ENCODE measurements at regions not wholly inside any gene's neighbourhood (a gene's known extent, or its start where the extent isn't known, plus 50 kb on each side); places are given as distances from the start of the nearest gene placed in this dataset.

DNA sequence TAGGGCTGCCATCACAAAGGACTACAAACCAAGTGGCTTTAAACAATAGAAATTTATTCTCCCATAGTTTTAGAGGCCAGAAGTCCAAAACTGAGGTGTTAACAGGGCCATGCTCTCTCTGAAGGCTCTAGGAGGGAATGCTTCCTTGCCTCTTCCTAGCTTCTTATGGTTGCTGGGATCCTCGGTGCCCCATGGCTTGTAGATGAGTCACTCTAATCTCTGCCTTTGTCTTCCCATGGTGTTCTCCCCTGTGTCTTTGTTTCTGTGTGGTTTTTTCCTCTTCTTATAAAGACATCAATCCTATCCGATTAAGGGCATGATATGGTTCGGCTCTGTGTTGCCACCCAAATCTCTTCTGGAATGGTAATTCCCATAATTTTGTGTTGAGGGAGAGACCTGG lies 178.8 kb upstream of the NREP start:
- Histone ChIP-seq H3K27ac (no peak overlapping the region), H3K4me3 (no peak overlapping the region), H3K36me3 (no peaks in the 10 kb centered on the region), H3K4me1 (peaks cover 0 to 7% (median 0%) of the 10 kb centered on the region in 3 donors), H3K27me3 (no peaks in the 10 kb centered on the region), H3K9me3 (no peaks in the 10 kb centered on the region)
- WGBS, 2 donors = 48 to 53% methylated on average over 3 of the region's 3 CpGs
- intact Hi-C loops (cut with DNase I) = no loop called here
- no peak for DNase-seq
- TF ChIP-seq POLR2A (IDR thresholded peaks at IDR 0.05) = no peak
- TF ChIP-seq, protein P1, sequence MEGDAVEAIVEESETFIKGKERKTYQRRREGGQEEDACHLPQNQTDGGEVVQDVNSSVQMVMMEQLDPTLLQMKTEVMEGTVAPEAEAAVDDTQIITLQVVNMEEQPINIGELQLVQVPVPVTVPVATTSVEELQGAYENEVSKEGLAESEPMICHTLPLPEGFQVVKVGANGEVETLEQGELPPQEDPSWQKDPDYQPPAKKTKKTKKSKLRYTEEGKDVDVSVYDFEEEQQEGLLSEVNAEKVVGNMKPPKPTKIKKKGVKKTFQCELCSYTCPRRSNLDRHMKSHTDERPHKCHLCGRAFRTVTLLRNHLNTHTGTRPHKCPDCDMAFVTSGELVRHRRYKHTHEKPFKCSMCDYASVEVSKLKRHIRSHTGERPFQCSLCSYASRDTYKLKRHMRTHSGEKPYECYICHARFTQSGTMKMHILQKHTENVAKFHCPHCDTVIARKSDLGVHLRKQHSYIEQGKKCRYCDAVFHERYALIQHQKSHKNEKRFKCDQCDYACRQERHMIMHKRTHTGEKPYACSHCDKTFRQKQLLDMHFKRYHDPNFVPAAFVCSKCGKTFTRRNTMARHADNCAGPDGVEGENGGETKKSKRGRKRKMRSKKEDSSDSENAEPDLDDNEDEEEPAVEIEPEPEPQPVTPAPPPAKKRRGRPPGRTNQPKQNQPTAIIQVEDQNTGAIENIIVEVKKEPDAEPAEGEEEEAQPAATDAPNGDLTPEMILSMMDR (IDR thresholded peaks at IDR 0.05) = no peak

DNA sequence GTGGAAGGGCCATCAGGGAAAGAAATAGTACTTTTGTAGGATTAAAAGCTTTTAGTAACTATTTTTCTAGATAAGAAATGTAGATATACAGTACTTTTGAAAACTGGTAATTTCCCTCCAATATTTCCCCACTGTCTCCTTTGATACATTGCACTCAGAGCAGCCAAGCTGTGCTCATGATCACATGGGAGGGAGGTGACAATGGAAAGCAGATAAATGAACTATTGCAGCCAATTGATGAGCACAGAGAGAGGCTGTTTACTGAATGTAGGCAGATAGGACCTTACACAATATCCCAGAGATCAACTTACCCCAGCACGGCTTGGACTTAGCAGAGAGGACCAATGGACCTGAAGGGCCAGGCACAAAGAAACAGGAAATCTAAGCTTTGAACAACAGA lies 178.0 kb upstream of the NREP start:
- WGBS, 2 donors = 86 to 92% methylated on average over 1 of the region's 1 CpG
- TF ChIP-seq POLR2A (IDR thresholded peaks at IDR 0.05) = no peak
- TF ChIP-seq, protein P1 (IDR thresholded peaks at IDR 0.05) = no peak
- H3K27ac ChIP-seq = no peak overlapping the region
- H3K27me3 ChIP-seq = no peaks in the 10 kb centered on the region
- no peak overlapping the region for H3K4me3 ChIP-seq
- peaks cover 0 to 12% (median 5%) of the 10 kb centered on the region in 3 donors for H3K4me1 ChIP-seq
- intact Hi-C loops (cut with DNase I) = no loop called here
- no peak for DNase-seq
- no peaks in the 10 kb centered on the region for H3K9me3 ChIP-seq
- no peaks in the 10 kb centered on the region for H3K36me3 ChIP-seq

DNA sequence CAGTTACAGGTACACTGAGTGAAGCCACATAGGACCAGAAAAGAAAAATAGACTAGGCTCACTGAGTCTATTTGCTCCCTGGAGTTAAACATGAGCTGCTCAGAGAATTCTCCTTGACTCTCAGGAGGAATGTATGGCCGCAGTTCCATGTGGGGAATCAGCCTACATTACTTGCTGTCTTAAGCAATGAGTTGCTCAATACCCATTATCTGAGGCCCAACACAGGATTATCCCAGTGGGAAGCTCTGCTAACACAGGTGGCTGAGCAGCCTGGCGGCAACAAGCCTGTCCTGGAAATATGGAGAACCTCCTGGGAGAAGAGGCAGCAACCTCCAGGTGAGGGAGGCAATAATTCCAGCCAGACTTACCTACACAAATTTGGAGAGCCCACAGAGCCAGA lies 177.5 kb upstream of the NREP start:
- no peaks in the 10 kb centered on the region for H3K36me3 ChIP-seq
- intact Hi-C loops (cut with DNase I) = no loop called here
- WGBS, 2 donors = 77 to 100% methylated on average over 1 to 2 of the region's 2 CpGs
- no peaks in the 10 kb centered on the region for H3K27me3 ChIP-seq
- no peak for TF ChIP-seq POLR2A (IDR thresholded peaks at IDR 0.05)
- TF ChIP-seq, protein P1 (IDR thresholded peaks at IDR 0.05) = no peak
- no peak overlapping the region for H3K4me3 ChIP-seq
- peaks cover 0 to 17% (median 10%) of the 10 kb centered on the region in 3 donors for H3K4me1 ChIP-seq
- no peaks in the 10 kb centered on the region for H3K9me3 ChIP-seq
- no peak overlapping the region for H3K27ac ChIP-seq
- DNase-seq = no peak

DNA sequence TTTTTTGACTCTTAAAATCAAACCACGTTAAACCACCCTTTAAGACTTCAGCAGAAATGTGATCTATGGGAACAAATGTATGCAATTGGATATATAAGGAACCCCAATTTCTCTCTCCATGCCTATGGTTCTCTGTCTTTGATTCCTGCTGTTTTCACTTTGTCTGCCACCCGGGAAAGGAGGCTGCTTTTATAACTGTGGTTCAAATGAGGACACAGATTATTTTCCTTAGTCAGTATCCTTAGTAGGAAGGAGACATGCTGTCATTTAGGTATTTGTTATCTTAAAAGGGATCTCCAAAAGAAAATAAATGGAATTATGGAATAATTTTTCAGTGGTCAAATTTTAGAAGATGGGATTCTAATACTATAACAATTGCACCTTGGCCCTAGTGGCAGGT lies 176.1 kb upstream of the NREP start:
- H3K36me3 ChIP-seq = no peaks in the 10 kb centered on the region
- intact Hi-C loops (cut with DNase I) = no loop called here
- H3K27me3 ChIP-seq = no peaks in the 10 kb centered on the region
- no peak overlapping the region for H3K4me3 ChIP-seq
- WGBS, 2 donors = 30 to 34% methylated on average over 2 of the region's 2 CpGs
- H3K9me3 ChIP-seq = no peaks in the 10 kb centered on the region
- no peak overlapping the region for H3K27ac ChIP-seq
- no peak for DNase-seq
- TF ChIP-seq, protein P1 (IDR thresholded peaks at IDR 0.05) = no peak
- TF ChIP-seq POLR2A (IDR thresholded peaks at IDR 0.05) = no peak
- H3K4me1 ChIP-seq = peaks cover 0 to 20% (median 11%) of the 10 kb centered on the region in 3 donors

- intact Hi-C loops (cut with DNase I) = no loop called here
- H3K4me1 ChIP-seq = peaks cover 0 to 20% (median 11%) of the 10 kb centered on the region in 3 donors
- DNase-seq = no peak
- 11 to 17% methylated on average over 4 to 5 of the region's 5 CpGs for WGBS, 2 donors
- no peaks in the 10 kb centered on the region for H3K36me3 ChIP-seq
- H3K27ac ChIP-seq = no peak overlapping the region
- no peak overlapping the region for H3K4me3 ChIP-seq
- H3K9me3 ChIP-seq = no peaks in the 10 kb centered on the region
- no peaks in the 10 kb centered on the region for H3K27me3 ChIP-seq
- TF ChIP-seq POLR2A (IDR thresholded peaks at IDR 0.05) = no peak
- TF ChIP-seq, protein P1 (IDR thresholded peaks at IDR 0.05) = no peak
Observed at GRCh38 chr5:111932628-111933027, 175.6 kb upstream of the NREP start.

Measured in esophagus squamous epithelium (tissue), 5 donors.